ENCODE measurements at regions not wholly inside any gene's neighbourhood (a gene's known extent, or its start where the extent isn't known, plus 50 kb on each side); places are given as distances from the start of the nearest gene placed in this dataset.
"Not testable (repeated sequence)": the region's sequence is repeated elsewhere in the genome, so short reads cannot be mapped to it uniquely, and the experiment has no call there.

GRCh38 chr2:109719871-109720270 is 74.2 kb upstream of the RGPD5 start:
- no peaks in the 10 kb centered on the region for H3K36me3 Mint-ChIP-seq
- no peaks in the 10 kb centered on the region for H3K27me3 Mint-ChIP-seq
- H3K4me1 Mint-ChIP-seq, result no peaks in the 10 kb centered on the region
- no peak overlapping the region for H3K4me3 Mint-ChIP-seq
- no peaks in the 10 kb centered on the region for H3K9me3 Mint-ChIP-seq (ENCODE audit: low read depth)
- ATAC-seq, result no peak
- no peak for DNase-seq
- CTCF ChIA-PET, result no interaction called here
- H3K27ac Mint-ChIP-seq, result no peak overlapping the region

- H3K27ac Mint-ChIP-seq, result no peak overlapping the region
- CTCF ChIA-PET, result no interaction called here
These were observed 73.6 kb upstream of the RGPD5 start for GRCh38 chr2:109720380-109721106.

GRCh38 chr2:109721135-109721534 is 73.0 kb upstream of the RGPD5 start:
- Mint-ChIP-seq H3K27ac (no peak overlapping the region), H3K4me1 (no peaks in the 10 kb centered on the region), H3K4me3 (no peak overlapping the region), H3K36me3 (no peaks in the 10 kb centered on the region), H3K9me3 (ENCODE audit: low read depth) (no peaks in the 10 kb centered on the region), H3K27me3 (no peaks in the 10 kb centered on the region)
- DNase-seq (no peak), ATAC-seq (no peak)
- CTCF ChIA-PET, result no interaction called here

More at GRCh38 chr2:109720380-109721106, 73.6 kb upstream of the RGPD5 start:
- ATAC-seq, result no peak
- Mint-ChIP-seq H3K36me3 (no peaks in the 10 kb centered on the region), H3K27me3 (no peaks in the 10 kb centered on the region), H3K4me3 (no peak overlapping the region), H3K9me3 (ENCODE audit: low read depth) (no peaks in the 10 kb centered on the region), H3K4me1 (no peaks in the 10 kb centered on the region)
- no peak for DNase-seq

GRCh38 chr2:109721626-109722025 is 72.5 kb upstream of the RGPD5 start:
- Mint-ChIP-seq H3K27ac (no peak overlapping the region), H3K4me1 (no peaks in the 10 kb centered on the region), H3K9me3 (ENCODE audit: low read depth) (no peaks in the 10 kb centered on the region), H3K4me3 (no peak overlapping the region), H3K27me3 (no peaks in the 10 kb centered on the region), H3K36me3 (no peaks in the 10 kb centered on the region)
- DNase-seq, result no peak
- CTCF ChIA-PET, result no interaction called here
- ATAC-seq, result no peak

GRCh38 chr2:109722026-109722425 is 72.1 kb upstream of the RGPD5 start:
- no peak for ATAC-seq
- H3K27ac Mint-ChIP-seq, result no peak overlapping the region
- H3K4me3 Mint-ChIP-seq, result no peak overlapping the region
- no peaks in the 10 kb centered on the region for H3K27me3 Mint-ChIP-seq
- no peaks in the 10 kb centered on the region for H3K36me3 Mint-ChIP-seq
- H3K4me1 Mint-ChIP-seq, result no peaks in the 10 kb centered on the region
- H3K9me3 Mint-ChIP-seq (ENCODE audit: low read depth), result no peaks in the 10 kb centered on the region
- CTCF ChIA-PET, result no interaction called here
- no peak for DNase-seq

- H3K9me3 Mint-ChIP-seq (ENCODE audit: low read depth); H3K4me3 Mint-ChIP-seq; H3K36me3 Mint-ChIP-seq; DNase-seq; H3K27me3 Mint-ChIP-seq; CTCF ChIA-PET; ATAC-seq; H3K27ac Mint-ChIP-seq; H3K4me1 Mint-ChIP-seq: not testable (repeated sequence)
These were observed 71.5 kb upstream of the RGPD5 start for GRCh38 chr2:109722640-109723039.

- H3K27ac Mint-ChIP-seq; CTCF ChIA-PET; H3K4me1 Mint-ChIP-seq; H3K4me3 Mint-ChIP-seq; DNase-seq; ATAC-seq; H3K27me3 Mint-ChIP-seq; H3K9me3 Mint-ChIP-seq (ENCODE audit: low read depth); H3K36me3 Mint-ChIP-seq: not testable (repeated sequence)
These were observed 71.0 kb upstream of the RGPD5 start for GRCh38 chr2:109723153-109723552.

- no peak overlapping the region for H3K4me3 Mint-ChIP-seq
- H3K9me3 Mint-ChIP-seq (ENCODE audit: low read depth), result no peaks in the 10 kb centered on the region
- H3K36me3 Mint-ChIP-seq, result no peaks in the 10 kb centered on the region
- CTCF ChIA-PET, result no interaction called here
- no peak for ATAC-seq
- H3K27ac Mint-ChIP-seq, result no peak overlapping the region
- no peaks in the 10 kb centered on the region for H3K27me3 Mint-ChIP-seq
- no peak for DNase-seq
- no peaks in the 10 kb centered on the region for H3K4me1 Mint-ChIP-seq
These were observed 69.3 kb upstream of the RGPD5 start for GRCh38 chr2:109724533-109725460.

GRCh38 chr2:109726379-109727270 is 67.5 kb upstream of the RGPD5 start:
- no peak overlapping the region for H3K27ac Mint-ChIP-seq
- no peaks in the 10 kb centered on the region for H3K36me3 Mint-ChIP-seq
- no peaks in the 10 kb centered on the region for H3K9me3 Mint-ChIP-seq (ENCODE audit: low read depth)
- no peaks in the 10 kb centered on the region for H3K4me1 Mint-ChIP-seq
- CTCF ChIA-PET, result no interaction called here
- H3K27me3 Mint-ChIP-seq, result peaks cover 2% of the 10 kb centered on the region
- H3K4me3 Mint-ChIP-seq, result no peak overlapping the region
- no peak for ATAC-seq
- DNase-seq, result no peak

- H3K27ac Mint-ChIP-seq, result no peak overlapping the region
- ATAC-seq, result no peak
- no peak for DNase-seq
- no peak overlapping the region for H3K4me3 Mint-ChIP-seq
- CTCF ChIA-PET, result no interaction called here
- H3K9me3 Mint-ChIP-seq (ENCODE audit: low read depth), result no peaks in the 10 kb centered on the region
- no peaks in the 10 kb centered on the region for H3K36me3 Mint-ChIP-seq
- H3K27me3 Mint-ChIP-seq, result peaks cover 2% of the 10 kb centered on the region
- no peaks in the 10 kb centered on the region for H3K4me1 Mint-ChIP-seq
These were observed 66.1 kb upstream of the RGPD5 start for GRCh38 chr2:109727929-109728447.

GRCh38 chr2:109733746-109734145 is 60.4 kb upstream of the RGPD5 start:
- H3K27me3 Mint-ChIP-seq, result peaks cover 20% of the 10 kb centered on the region
- CTCF ChIA-PET, result interaction anchor here (2.7 kb wide), 1 partner anchor 188 kb away, joined by 11 read pairs; no protein-coding TSS in a partner anchor
- not testable (repeated sequence) for H3K4me1 Mint-ChIP-seq

GRCh38 chr2:109736177-109736827 is 57.8 kb upstream of the RGPD5 start:
- peaks cover 18% of the 10 kb centered on the region for H3K27me3 Mint-ChIP-seq
- no peak overlapping the region for H3K27ac Mint-ChIP-seq
- DNase-seq, result no peak
- H3K36me3 Mint-ChIP-seq, result no peaks in the 10 kb centered on the region
- H3K4me1 Mint-ChIP-seq, result no peaks in the 10 kb centered on the region
- no peak overlapping the region for H3K4me3 Mint-ChIP-seq
- no peak for ATAC-seq
- CTCF ChIA-PET, result interaction anchor here (2.7 kb wide), 1 partner anchor 190 kb away, joined by 11 read pairs; no protein-coding TSS in a partner anchor
- no peaks in the 10 kb centered on the region for H3K9me3 Mint-ChIP-seq (ENCODE audit: low read depth)

More at GRCh38 chr2:109733746-109734145, 60.4 kb upstream of the RGPD5 start:
- not testable (repeated sequence) for H3K27ac Mint-ChIP-seq; DNase-seq; H3K9me3 Mint-ChIP-seq (ENCODE audit: low read depth); H3K36me3 Mint-ChIP-seq; H3K4me3 Mint-ChIP-seq; ATAC-seq

All from activated CD8-positive, alpha-beta memory T cell treated with anti-CD3 and anti-CD28 coated beads, Interleukin-2, amount 10 ng/mL, durations not matched to agents 7 days and 5 days (primary cell).